Progenitor cell of endocrine pancreas (in vitro differentiated cells): ENCODE measurements at regions not wholly inside any gene's neighbourhood (a gene's known extent, or its start where the extent isn't known, plus 50 kb on each side); places are given as distances from the start of the nearest gene placed in this dataset.

Experiments used
- DNase-seq: peaks from one replicate; pipeline ENCODE4 v3.0.0; 2021; ENCODE audit warnings: low spot score; ENCODE audit not compliant: unreplicated experiment
- H3K27ac Mint-ChIP-seq: 2 replicates; pipeline ENCODE4 v1.8.0; 2021; ENCODE audit warnings: mild to moderate bottlenecking, moderate library complexity, mixed read lengths
- H3K27me3 Mint-ChIP-seq: 2 replicates; pipeline ENCODE4 v1.8.0; 2021; ENCODE audit warnings: mixed read lengths
- H3K36me3 Mint-ChIP-seq: 2 replicates; pipeline ENCODE4 v1.8.0; 2022; ENCODE audit warnings: mixed read lengths; ENCODE audit not compliant: insufficient read depth
- H3K4me1 Mint-ChIP-seq: 2 replicates; pipeline ENCODE4 v1.8.0; 2021; ENCODE audit warnings: low read depth, mixed read lengths
- H3K4me3 Mint-ChIP-seq: 2 replicates; pipeline ENCODE4 v1.8.0; 2021; ENCODE audit warnings: low read depth, mild to moderate bottlenecking, moderate library complexity, mixed read lengths
- H3K9me3 Mint-ChIP-seq: 2 replicates; pipeline ENCODE4 v1.8.0; 2021; ENCODE audit warnings: low read depth, mixed read lengths
- TF ChIP-seq, protein P1 (sequence below): fragments of 200-600 bp; sonication (generic); IDR thresholded peaks from one replicate; pipeline ENCODE4 v1.5.0; 2021; ENCODE audit warnings: antibody characterized with exemption, mild to moderate bottlenecking; ENCODE audit not compliant: unreplicated experiment

DNA sequence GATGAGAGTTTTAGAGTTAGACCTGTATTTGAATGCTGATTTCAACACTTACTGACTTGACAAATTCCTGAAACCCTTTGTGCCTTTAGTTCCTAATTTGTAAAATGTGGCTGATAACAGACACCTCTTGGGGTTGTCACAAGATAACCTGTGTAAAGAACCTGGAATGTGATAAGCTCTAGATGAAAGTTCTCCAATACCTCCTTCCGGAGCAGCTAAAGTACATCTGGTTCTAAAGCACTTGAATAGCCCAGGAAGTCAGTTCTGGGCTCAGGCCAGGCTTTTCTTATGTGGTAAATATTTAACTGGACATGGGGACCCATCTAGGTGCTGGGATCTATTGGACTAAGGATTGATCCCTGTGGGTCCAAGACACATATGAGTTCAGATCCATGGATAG lies 310.8 kb upstream of the ADAMTSL1 start:
- Mint-ChIP-seq H3K9me3 (no peaks in the 10 kb centered on the region), H3K36me3 (no peaks in the 10 kb centered on the region), H3K27ac (no peak overlapping the region), H3K4me3 (no peak overlapping the region), H3K4me1 (no peaks in the 10 kb centered on the region), H3K27me3 (peaks cover 8% of the 10 kb centered on the region)
- DNase-seq, result no peak
- TF ChIP-seq, protein P1, sequence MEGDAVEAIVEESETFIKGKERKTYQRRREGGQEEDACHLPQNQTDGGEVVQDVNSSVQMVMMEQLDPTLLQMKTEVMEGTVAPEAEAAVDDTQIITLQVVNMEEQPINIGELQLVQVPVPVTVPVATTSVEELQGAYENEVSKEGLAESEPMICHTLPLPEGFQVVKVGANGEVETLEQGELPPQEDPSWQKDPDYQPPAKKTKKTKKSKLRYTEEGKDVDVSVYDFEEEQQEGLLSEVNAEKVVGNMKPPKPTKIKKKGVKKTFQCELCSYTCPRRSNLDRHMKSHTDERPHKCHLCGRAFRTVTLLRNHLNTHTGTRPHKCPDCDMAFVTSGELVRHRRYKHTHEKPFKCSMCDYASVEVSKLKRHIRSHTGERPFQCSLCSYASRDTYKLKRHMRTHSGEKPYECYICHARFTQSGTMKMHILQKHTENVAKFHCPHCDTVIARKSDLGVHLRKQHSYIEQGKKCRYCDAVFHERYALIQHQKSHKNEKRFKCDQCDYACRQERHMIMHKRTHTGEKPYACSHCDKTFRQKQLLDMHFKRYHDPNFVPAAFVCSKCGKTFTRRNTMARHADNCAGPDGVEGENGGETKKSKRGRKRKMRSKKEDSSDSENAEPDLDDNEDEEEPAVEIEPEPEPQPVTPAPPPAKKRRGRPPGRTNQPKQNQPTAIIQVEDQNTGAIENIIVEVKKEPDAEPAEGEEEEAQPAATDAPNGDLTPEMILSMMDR, result no peak

DNA sequence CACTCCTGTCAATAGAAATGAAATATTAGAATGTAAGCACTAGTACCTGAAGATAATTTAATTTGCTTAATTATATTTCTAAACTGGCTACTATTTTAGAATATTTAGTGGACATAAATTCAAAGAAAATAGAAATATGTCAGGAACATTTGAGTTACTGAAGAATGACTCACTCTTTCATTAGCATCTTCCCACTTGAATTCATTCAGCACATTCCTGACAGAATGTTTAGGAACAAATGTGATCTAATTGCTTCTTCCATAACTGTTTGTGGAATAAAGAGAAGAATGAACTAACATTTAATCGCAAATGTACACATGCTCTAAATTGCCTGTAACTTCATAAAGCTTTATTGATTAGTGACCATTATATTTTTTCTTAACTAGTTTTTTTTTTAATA lies 306.2 kb upstream of the ADAMTSL1 start:
- TF ChIP-seq, protein P1, result no peak
- Mint-ChIP-seq H3K4me3 (no peak overlapping the region), H3K27me3 (peaks cover 4% of the 10 kb centered on the region), H3K4me1 (no peaks in the 10 kb centered on the region), H3K9me3 (no peaks in the 10 kb centered on the region), H3K27ac (no peak overlapping the region), H3K36me3 (no peaks in the 10 kb centered on the region)
- DNase-seq, result no peak

GRCh38 chr9:18173923-18174322 lies 300.0 kb upstream of the ADAMTSL1 start:
- Mint-ChIP-seq H3K27me3 (peaks cover 4% of the 10 kb centered on the region), H3K36me3 (peaks cover 1% of the 10 kb centered on the region), H3K4me1 (no peaks in the 10 kb centered on the region), H3K9me3 (peaks cover 4% of the 10 kb centered on the region), H3K27ac (no peak overlapping the region), H3K4me3 (no peak overlapping the region)
- TF ChIP-seq, protein P1, result no peak
- DNase-seq, result no peak

DNA sequence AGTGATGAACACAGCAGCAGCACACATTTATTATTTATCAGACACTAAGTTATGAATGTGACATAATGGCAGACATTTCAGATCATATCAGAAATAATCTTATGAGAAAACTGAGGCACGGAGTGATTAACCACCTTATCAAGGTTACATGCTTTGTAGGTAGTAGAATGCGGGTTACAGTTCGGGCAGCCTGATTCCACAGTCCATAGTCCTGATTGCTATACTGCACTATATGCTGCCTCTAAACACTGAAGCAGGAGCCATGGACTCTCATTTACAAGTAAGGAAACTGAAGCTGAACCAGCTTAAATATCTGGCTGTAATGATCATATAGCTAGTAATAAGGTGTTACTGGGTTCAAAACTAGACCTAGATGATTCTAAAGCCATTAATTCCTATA lies 291.3 kb upstream of the ADAMTSL1 start:
- H3K36me3 Mint-ChIP-seq, result peaks cover 1% of the 10 kb centered on the region
- TF ChIP-seq, protein P1, result no peak
- H3K4me3 Mint-ChIP-seq, result no peak overlapping the region
- H3K27ac Mint-ChIP-seq, result no peak overlapping the region
- H3K4me1 Mint-ChIP-seq, result no peaks in the 10 kb centered on the region
- no peak for DNase-seq
- H3K27me3 Mint-ChIP-seq, result no peaks in the 10 kb centered on the region
- H3K9me3 Mint-ChIP-seq, result peaks cover 6% of the 10 kb centered on the region

- TF ChIP-seq, protein P1, result no peak
- H3K27me3 Mint-ChIP-seq, result no peaks in the 10 kb centered on the region
Observed at GRCh38 chr9:18183974-18184373, 290.0 kb upstream of the ADAMTSL1 start.

More at GRCh38 chr9:18183974-18184373, 290.0 kb upstream of the ADAMTSL1 start:
- Mint-ChIP-seq H3K27ac (no peak overlapping the region), H3K4me3 (no peak overlapping the region), H3K9me3 (peaks cover 3% of the 10 kb centered on the region), H3K36me3 (no peaks in the 10 kb centered on the region), H3K4me1 (peaks cover 4% of the 10 kb centered on the region)
- DNase-seq, result no peak
